ENCODE measurements at regions not wholly inside any gene's neighbourhood (a gene's known extent, or its start where the extent isn't known, plus 50 kb on each side); places are given as distances from the start of the nearest gene placed in this dataset.

DNA sequence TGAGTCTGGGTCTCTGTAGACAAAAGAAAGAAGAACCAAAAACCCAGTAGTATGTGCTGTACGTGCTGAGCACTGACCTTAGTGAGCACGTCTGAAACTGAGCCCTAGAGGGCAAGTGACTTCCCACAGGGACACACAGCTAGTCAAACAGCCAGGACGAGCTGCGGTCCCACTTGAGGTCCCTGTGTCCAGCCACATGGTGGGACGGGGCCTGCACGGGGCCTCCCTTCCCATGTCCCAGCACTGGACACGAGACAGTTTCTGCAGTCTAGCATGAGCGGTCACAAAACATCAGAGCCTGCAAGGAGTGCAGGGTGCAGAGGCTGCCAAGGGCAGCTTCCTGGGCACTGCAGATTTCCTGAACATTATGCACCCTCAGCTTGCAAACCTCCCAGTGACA lies 121.6 kb downstream of the NCOR2 start:
- H3K36me3 Mint-ChIP-seq (ENCODE audit: low read depth) = peaks cover 58% of the 10 kb centered on the region
- H3K4me3 Mint-ChIP-seq = no peak overlapping the region
- H3K4me1 Mint-ChIP-seq = peaks cover 14% of the 10 kb centered on the region
- no peak for ATAC-seq (replicated peaks)
- H3K27me3 Mint-ChIP-seq = no peaks in the 10 kb centered on the region
- H3K9me3 Mint-ChIP-seq = no peaks in the 10 kb centered on the region
- H3K27ac Mint-ChIP-seq = no peak overlapping the region

DNA sequence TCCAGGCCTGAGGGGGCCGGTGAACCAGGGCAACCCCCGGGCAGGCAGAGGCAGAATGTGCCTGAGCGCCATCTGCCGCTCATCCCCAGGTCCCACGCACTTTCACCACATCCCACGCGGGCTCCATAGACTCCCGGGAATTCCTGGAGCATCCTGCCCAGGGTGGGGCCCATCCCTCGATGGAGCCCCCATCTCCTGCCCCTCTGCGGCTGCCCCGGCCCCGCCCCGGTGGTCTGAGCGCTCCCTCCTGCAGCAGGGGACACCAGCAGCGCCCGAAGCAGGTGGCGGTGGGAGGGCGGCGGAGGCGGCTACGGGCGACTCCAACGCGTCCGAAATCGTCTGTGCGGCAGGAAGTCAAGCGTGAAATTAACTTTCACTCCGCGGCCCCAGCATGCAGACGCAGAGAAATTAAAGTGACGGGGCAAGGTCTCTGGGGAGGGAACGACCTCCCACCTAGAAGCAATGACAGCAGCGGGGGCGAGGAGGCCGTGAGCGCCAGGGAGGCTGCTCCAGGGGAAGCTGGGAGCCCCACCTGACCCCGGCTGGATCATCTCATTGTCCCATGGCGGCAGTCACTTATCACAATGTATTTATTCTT lies 122.2 kb downstream of the NCOR2 start:
- H3K4me1 Mint-ChIP-seq = peaks cover 14% of the 10 kb centered on the region
- no peak overlapping the region for H3K4me3 Mint-ChIP-seq
- H3K36me3 Mint-ChIP-seq (ENCODE audit: low read depth) = peaks cover 62% of the 10 kb centered on the region

DNA sequence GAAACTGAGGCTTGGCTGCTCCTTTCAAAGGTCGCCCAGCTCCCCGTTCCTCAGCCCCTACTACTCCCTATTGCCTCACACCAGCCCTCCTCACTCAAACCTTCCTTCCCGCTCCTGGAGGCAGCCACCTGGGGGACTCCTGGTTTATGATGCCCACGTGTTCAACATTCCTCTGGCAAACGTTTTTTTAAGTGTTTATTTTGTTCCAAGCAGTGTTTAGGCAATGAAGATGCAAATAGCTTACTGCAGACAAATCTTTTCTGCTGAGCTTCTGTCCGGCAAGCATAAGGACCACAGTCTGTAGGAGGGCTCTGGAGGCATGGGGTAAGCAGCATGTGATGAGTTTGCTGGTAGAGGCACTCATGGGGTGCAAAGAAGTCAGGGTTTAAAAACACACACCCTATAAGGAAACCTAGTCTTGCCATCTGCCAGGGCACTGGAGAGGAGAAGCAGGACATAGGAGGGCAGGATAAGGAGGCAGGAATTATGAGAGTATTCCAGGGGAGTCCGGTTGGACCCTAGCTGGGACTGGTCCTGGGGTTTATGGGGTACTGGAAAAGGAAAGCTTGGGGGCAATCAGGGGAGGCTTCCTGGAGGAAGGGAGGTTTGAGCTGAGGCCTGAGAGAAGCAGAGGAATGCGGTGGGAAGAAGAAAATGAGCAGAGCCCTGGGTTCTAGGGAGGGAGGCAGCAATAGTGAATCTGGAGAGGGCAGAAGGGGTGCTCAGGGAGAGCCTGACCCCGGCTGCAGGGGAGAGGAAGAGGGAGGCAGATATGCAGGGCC lies 123.3 kb downstream of the NCOR2 start:
- H3K36me3 Mint-ChIP-seq (ENCODE audit: low read depth) = peaks cover 60% of the 10 kb centered on the region
- ATAC-seq (replicated peaks) = no peak
- no peaks in the 10 kb centered on the region for H3K9me3 Mint-ChIP-seq
- H3K27ac Mint-ChIP-seq = peak overlapping the region; percentile 58
- H3K4me1 Mint-ChIP-seq = peaks cover 13% of the 10 kb centered on the region
- no peaks in the 10 kb centered on the region for H3K27me3 Mint-ChIP-seq
- no peak overlapping the region for H3K4me3 Mint-ChIP-seq

More for the DNA sequence above, 122.2 kb downstream of the NCOR2 start:
- Mint-ChIP-seq H3K27ac (no peak overlapping the region), H3K27me3 (no peaks in the 10 kb centered on the region), H3K9me3 (no peaks in the 10 kb centered on the region)
- no peak for ATAC-seq (replicated peaks)

DNA sequence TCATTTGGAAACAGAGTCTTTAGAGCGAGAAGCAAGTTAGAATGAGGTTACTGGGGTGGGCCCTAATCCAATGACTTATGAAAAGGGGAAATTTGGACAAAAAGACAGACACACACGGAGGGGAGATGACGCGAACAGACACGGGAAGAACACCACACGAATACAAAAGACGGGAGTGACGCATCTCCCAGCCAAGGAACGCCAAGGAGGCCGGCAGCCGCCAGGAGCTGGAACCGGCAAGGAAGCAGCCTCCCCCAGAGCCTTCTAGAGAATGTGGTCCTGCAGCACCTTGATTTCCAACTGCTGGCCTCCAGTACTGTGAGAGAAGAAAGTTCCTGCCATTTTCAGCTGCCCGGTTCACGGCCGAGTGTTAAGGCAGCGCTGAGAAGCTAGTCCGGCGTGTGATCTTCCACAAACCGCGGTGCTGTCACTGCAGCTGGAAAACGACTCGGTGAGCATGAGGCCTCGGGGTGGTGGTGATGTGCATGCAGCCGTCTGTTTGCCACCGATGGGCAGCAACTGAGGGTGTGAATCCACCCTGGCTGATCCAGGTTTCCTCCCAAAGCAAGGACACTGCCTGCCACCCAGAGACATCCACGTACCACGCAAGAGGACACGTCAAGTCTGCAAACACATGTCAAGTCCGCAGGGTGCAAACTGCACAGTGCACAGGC lies 124.5 kb downstream of the NCOR2 start:
- Mint-ChIP-seq H3K4me3 (no peak overlapping the region), H3K27me3 (no peaks in the 10 kb centered on the region), H3K27ac (no peak overlapping the region), H3K9me3 (no peaks in the 10 kb centered on the region), H3K36me3 (ENCODE audit: low read depth) (peaks cover 57% of the 10 kb centered on the region), H3K4me1 (peaks cover 7% of the 10 kb centered on the region)
- no peak for ATAC-seq (replicated peaks)

DNA sequence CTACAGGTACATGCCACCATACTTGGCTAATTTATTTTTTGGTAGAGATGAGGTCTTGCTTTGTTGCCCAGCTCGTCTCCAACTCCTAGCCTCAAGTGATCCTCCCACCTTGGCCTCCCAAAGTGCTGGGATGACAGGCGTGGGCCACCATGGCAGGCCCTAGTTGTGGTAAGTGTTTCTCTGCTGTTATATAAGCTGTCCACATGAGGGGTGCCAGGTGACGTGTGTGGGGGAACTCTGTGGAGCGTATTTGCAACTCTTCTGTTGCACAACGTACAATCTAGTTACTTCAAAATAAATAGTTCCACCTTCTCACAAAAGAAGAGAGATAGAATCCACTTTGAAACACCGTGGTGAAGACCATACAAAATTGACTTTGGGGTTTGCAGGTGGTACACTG lies 125.1 kb downstream of the NCOR2 start:
- peaks cover 7% of the 10 kb centered on the region for H3K4me1 Mint-ChIP-seq
- no peak overlapping the region for H3K4me3 Mint-ChIP-seq
- ATAC-seq (replicated peaks) = no peak
- peaks cover 55% of the 10 kb centered on the region for H3K36me3 Mint-ChIP-seq (ENCODE audit: low read depth)
- H3K27ac Mint-ChIP-seq = no peak overlapping the region
- H3K27me3 Mint-ChIP-seq = no peaks in the 10 kb centered on the region
- no peaks in the 10 kb centered on the region for H3K9me3 Mint-ChIP-seq

GRCh38 chr12:124441443-124442194 lies 125.8 kb downstream of the NCOR2 start:
- H3K27ac Mint-ChIP-seq = no peak overlapping the region
- no peaks in the 10 kb centered on the region for H3K9me3 Mint-ChIP-seq
- peaks cover 7% of the 10 kb centered on the region for H3K4me1 Mint-ChIP-seq
- peaks cover 54% of the 10 kb centered on the region for H3K36me3 Mint-ChIP-seq (ENCODE audit: low read depth)
- no peaks in the 10 kb centered on the region for H3K27me3 Mint-ChIP-seq
- ATAC-seq (replicated peaks) = no peak
- H3K4me3 Mint-ChIP-seq = no peak overlapping the region

DNA sequence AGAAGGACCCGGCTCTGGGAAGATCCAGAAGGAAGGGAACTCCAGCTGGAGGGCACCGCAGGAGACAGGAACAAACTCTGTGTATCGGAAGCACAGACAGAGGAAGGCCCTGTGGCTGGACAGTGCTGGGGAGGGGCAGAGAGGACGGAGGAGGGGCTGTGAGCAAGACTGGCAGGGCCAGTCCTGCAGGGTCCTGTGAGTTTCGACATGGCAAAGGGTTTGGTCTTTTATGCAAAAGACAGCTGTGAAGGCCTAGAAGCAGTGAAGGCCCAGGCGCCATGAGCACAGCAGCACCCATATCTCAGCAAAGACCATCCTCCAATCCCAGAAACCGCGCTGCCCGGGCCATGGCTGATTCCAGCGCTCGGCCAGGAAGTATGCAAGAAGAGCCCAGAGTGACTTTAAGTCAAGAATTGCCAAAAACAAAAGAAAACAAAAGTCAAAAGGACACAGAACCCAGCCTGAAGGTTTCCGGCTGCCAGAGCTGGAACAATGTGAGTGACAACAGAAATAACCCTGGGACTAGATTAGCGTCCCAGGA lies 126.5 kb downstream of the NCOR2 start:
- no peak for ATAC-seq (replicated peaks)
- Mint-ChIP-seq H3K27me3 (no peaks in the 10 kb centered on the region), H3K27ac (no peak overlapping the region)

DNA sequence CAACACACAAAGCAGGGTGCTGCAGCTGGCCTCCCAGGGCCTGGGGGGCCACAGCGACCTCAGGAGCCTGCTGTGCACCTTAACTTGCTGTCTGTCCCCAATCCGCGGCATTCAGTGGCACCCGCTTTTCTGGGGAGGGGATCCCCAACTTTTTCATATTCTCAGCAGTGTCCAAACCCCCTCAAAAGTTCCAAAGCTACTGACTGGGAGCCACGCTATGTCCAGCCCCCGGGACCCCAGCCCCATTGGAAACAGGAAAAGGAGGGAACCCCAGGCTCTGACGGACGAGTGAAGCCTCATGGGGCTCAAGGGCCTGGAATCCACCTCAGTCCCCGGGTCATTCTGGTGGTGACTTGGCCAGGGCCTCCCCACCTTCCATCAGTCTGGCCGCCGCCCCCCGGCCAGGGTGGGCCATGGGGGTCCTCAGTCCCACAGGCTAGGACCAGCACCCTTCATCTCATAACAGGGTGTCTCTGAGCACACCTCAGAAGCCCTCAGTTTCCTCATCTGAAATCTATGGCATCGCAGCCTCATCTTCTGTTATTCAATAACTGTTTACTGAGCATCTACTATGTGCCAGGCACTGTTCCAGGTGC lies 127.3 kb downstream of the NCOR2 start:
- H3K9me3 Mint-ChIP-seq = no peaks in the 10 kb centered on the region
- no peak overlapping the region for H3K4me3 Mint-ChIP-seq
- peaks cover 7% of the 10 kb centered on the region for H3K4me1 Mint-ChIP-seq
- no peak for ATAC-seq (replicated peaks)
- H3K27me3 Mint-ChIP-seq = no peaks in the 10 kb centered on the region
- H3K27ac Mint-ChIP-seq = no peak overlapping the region
- peaks cover 47% of the 10 kb centered on the region for H3K36me3 Mint-ChIP-seq (ENCODE audit: low read depth)

More for the DNA sequence above, 126.5 kb downstream of the NCOR2 start:
- Mint-ChIP-seq H3K4me3 (no peak overlapping the region), H3K36me3 (ENCODE audit: low read depth) (peaks cover 47% of the 10 kb centered on the region), H3K9me3 (no peaks in the 10 kb centered on the region), H3K4me1 (peaks cover 7% of the 10 kb centered on the region)

- Mint-ChIP-seq H3K27ac (no peak overlapping the region), H3K9me3 (no peaks in the 10 kb centered on the region), H3K4me1 (no peaks in the 10 kb centered on the region), H3K27me3 (no peaks in the 10 kb centered on the region), H3K4me3 (no peak overlapping the region), H3K36me3 (ENCODE audit: low read depth) (peaks cover 33% of the 10 kb centered on the region)
- no peak for ATAC-seq (replicated peaks)
These were observed 128.9 kb downstream of the NCOR2 start for GRCh38 chr12:124438437-124439056.

DNA sequence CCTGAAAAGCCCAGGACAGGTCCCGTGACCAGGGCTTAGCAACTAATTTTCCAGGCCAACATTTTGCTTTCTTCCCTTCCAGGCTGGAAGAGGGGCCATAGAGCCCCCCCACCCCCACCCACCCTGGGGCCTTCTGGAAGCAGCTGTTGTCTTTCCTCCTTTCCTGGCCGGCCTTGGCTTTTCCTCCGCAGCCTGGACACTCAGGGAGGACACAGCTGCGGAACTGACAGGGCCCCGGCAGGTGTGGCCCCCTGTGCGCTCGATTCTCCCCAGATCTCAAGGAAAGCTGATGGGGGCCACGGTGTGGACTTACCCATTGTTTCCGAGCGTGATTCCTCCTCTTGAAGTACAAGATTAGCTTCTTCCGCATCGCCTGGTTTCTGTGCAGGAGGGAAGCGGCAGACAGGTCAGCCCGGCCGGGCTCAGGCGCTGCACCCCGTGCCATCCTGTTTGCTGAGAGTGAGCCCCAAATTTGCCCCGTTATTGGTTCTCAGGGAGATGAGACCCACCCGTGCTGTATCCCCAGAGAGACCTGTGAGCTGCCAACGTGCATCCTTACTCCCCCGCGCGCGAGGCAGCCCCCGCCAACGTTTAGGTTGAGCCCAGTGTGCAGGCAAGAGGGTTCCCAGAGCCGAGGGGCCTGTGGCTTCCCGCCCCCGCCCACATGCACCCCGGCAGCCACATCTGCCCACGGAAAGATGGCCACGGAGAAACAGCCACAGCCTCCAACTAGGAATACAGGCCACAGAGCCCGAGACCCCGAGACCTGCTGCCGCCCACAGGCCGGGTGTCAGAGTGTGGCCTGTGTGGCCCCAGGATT lies 129.6 kb downstream of the NCOR2 start:
- Mint-ChIP-seq H3K4me1 (no peaks in the 10 kb centered on the region), H3K36me3 (ENCODE audit: low read depth) (peaks cover 31% of the 10 kb centered on the region), H3K27ac (no peak overlapping the region), H3K27me3 (no peaks in the 10 kb centered on the region), H3K4me3 (no peak overlapping the region), H3K9me3 (no peaks in the 10 kb centered on the region)
- no peak for ATAC-seq (replicated peaks)

DNA sequence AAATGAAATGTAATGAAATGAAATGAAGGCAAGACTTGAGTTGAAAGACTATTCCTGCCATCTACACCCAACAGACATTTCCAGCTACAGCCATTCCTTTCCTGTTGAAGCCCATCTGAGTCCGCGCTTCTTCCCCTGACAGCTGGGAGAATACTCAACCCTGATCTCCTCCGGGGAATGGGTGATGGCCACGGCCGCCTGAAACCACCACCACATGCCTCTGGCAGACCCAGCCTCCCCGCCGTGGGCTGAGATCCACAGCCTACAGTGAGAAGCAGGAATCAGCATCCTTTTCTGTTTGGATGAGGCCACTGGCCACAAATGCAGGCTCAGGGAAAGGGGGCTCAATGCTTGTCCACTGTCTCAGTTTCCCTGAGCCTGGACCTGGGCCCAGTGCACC lies 130.3 kb downstream of the NCOR2 start:
- H3K4me3 Mint-ChIP-seq = no peak overlapping the region
- H3K36me3 Mint-ChIP-seq (ENCODE audit: low read depth) = peaks cover 25% of the 10 kb centered on the region
- ATAC-seq (replicated peaks) = no peak
- no peak overlapping the region for H3K27ac Mint-ChIP-seq
- peaks cover 1% of the 10 kb centered on the region for H3K4me1 Mint-ChIP-seq
- no peaks in the 10 kb centered on the region for H3K27me3 Mint-ChIP-seq
- H3K9me3 Mint-ChIP-seq = no peaks in the 10 kb centered on the region

- no peaks in the 10 kb centered on the region for H3K9me3 Mint-ChIP-seq
- peaks cover 20% of the 10 kb centered on the region for H3K36me3 Mint-ChIP-seq (ENCODE audit: low read depth)
- H3K4me3 Mint-ChIP-seq = no peak overlapping the region
- H3K4me1 Mint-ChIP-seq = peaks cover 7% of the 10 kb centered on the region
- no peaks in the 10 kb centered on the region for H3K27me3 Mint-ChIP-seq
- no peak overlapping the region for H3K27ac Mint-ChIP-seq
- no peak for ATAC-seq (replicated peaks)
These were observed 131.0 kb downstream of the NCOR2 start for GRCh38 chr12:124436366-124436765.

GRCh38 chr12:124435806-124436345 lies 131.5 kb downstream of the NCOR2 start:
- Mint-ChIP-seq H3K9me3 (no peaks in the 10 kb centered on the region), H3K36me3 (ENCODE audit: low read depth) (peaks cover 15% of the 10 kb centered on the region), H3K4me1 (peaks cover 7% of the 10 kb centered on the region), H3K27me3 (no peaks in the 10 kb centered on the region), H3K27ac (no peak overlapping the region), H3K4me3 (no peak overlapping the region)
- no peak for ATAC-seq (replicated peaks)

Data from activated T-helper 17 cell treated with anti-CD3 and anti-CD28 coated beads, Interleukin-2, amount 50 U/mL, for 72 hours (primary cell).